H9 (cell line): ENCODE measurements at regions not wholly inside any gene's neighbourhood (a gene's known extent, or its start where the extent isn't known, plus 50 kb on each side); places are given as distances from the start of the nearest gene placed in this dataset.

Experiments
- DNase-seq: peaks from one replicate; pipeline ENCODE4 v3.0.0-alpha.2; 2017
- H2AFZ ChIP-seq: one replicate; pipeline ENCODE4 v1.6.1; 2013; ENCODE audit warnings: mild to moderate bottlenecking, low read length, control low read depth, moderate library complexity
- H2AK5ac ChIP-seq: 2 replicates; pipeline ENCODE4 v1.6.1; 2013; ENCODE audit warnings: low read length, control low read depth, mixed read lengths; ENCODE audit not compliant: insufficient read length
- H2BK120ac ChIP-seq: one replicate; pipeline ENCODE4 v1.6.1; 2013; ENCODE audit warnings: low read depth, mild to moderate bottlenecking, low read length, control low read depth, inconsistent platforms; ENCODE audit not compliant: poor library complexity, severe bottlenecking
- H2BK12ac ChIP-seq: 2 replicates; pipeline ENCODE4 v1.6.1; 2013; ENCODE audit warnings: low read length, control low read depth, mixed read lengths, low read depth; ENCODE audit not compliant: insufficient read length
- H2BK15ac ChIP-seq: 2 replicates; pipeline ENCODE4 v1.6.1; 2013; ENCODE audit warnings: low read depth, low read length, control low read depth
- H2BK20ac ChIP-seq: one replicate; pipeline ENCODE4 v1.6.1; 2013; ENCODE audit warnings: low read depth, mild to moderate bottlenecking, low read length, control low read depth, inconsistent platforms; ENCODE audit not compliant: poor library complexity, severe bottlenecking
- H2BK5ac ChIP-seq: 2 replicates; pipeline ENCODE4 v1.6.1; 2013; ENCODE audit warnings: low read length, control low read depth, mixed read lengths; ENCODE audit not compliant: insufficient read length
- H3K14ac ChIP-seq: 2 replicates; pipeline ENCODE4 v1.6.1; 2013; ENCODE audit warnings: low read length, control low read depth; ENCODE audit not compliant: insufficient read depth
- H3K18ac ChIP-seq: 2 replicates; pipeline ENCODE4 v1.6.1; 2013; ENCODE audit warnings: low read depth, mild to moderate bottlenecking, mixed read lengths, low read length, control low read depth; ENCODE audit not compliant: insufficient read length
- H3K23ac ChIP-seq: 2 replicates; pipeline ENCODE4 v1.6.1; 2013; ENCODE audit warnings: low read length, control low read depth, mixed read lengths, low read depth; ENCODE audit not compliant: insufficient read length
- H3K23me2 ChIP-seq: 2 replicates; pipeline ENCODE4 v1.6.1; 2013; ENCODE audit warnings: low read depth, mild to moderate bottlenecking, mixed read lengths, low read length, control low read depth; ENCODE audit not compliant: insufficient read length, poor library complexity, severe bottlenecking
- H3K27ac ChIP-seq: 2 replicates; pipeline ENCODE4 v1.5.1; 2013; ENCODE audit warnings: low read length, control low read depth, mixed read lengths, low read depth; ENCODE audit not compliant: insufficient read length
- H3K27me3 ChIP-seq: 2 replicates; pipeline ENCODE4 v1.6.1; 2013; ENCODE audit warnings: low read length, control low read depth, inconsistent platforms; ENCODE audit not compliant: insufficient read depth
- H3K4ac ChIP-seq: 2 replicates; pipeline ENCODE4 v1.6.1; 2013; ENCODE audit warnings: low read depth, mild to moderate bottlenecking, control low read depth, inconsistent platforms, low read length, moderate library complexity
- H3K4me1 ChIP-seq: 2 replicates; pipeline ENCODE4 v1.6.1; 2013; ENCODE audit warnings: low read length, control low read depth, inconsistent platforms; ENCODE audit not compliant: insufficient read depth
- H3K4me2 ChIP-seq: 2 replicates; pipeline ENCODE4 v1.6.1; 2013; ENCODE audit warnings: low read length, control low read depth, mixed read lengths; ENCODE audit not compliant: insufficient read length, insufficient read depth
- H3K56ac ChIP-seq: 2 replicates; pipeline ENCODE4 v1.6.1; 2013; ENCODE audit warnings: low read depth, mild to moderate bottlenecking, mixed read lengths, low read length, control low read depth; ENCODE audit not compliant: insufficient read length
- H3K79me1 ChIP-seq: 2 replicates; pipeline ENCODE4 v1.6.1; 2013; ENCODE audit warnings: low read depth, mild to moderate bottlenecking, moderate library complexity, low read length, control low read depth, inconsistent platforms; ENCODE audit not compliant: insufficient read depth, poor library complexity, severe bottlenecking
- H3K79me2 ChIP-seq: 2 replicates; pipeline ENCODE4 v1.6.1; 2013; ENCODE audit warnings: low read length, control low read depth, inconsistent platforms; ENCODE audit not compliant: insufficient read depth
- H3K9ac ChIP-seq: 2 replicates; pipeline ENCODE4 v1.6.1; 2013; ENCODE audit warnings: low read length, control low read depth, mixed read lengths; ENCODE audit not compliant: insufficient read length; ENCODE audit errors: extremely low read depth
- H3K9me3 ChIP-seq: one replicate; pipeline ENCODE4 v1.6.1; 2013; ENCODE audit warnings: low read depth, low read length, inconsistent platforms; ENCODE audit not compliant: control insufficient read depth
- H3T11ph ChIP-seq: one replicate; pipeline ENCODE4 v1.6.1; 2013; ENCODE audit warnings: mild to moderate bottlenecking, low read length, control low read depth, inconsistent platforms
- H4K20me1 ChIP-seq: one replicate; pipeline ENCODE4 v1.6.1; 2013; ENCODE audit not compliant: control insufficient read depth, insufficient read length, insufficient read depth
- H4K5ac ChIP-seq: 2 replicates; pipeline ENCODE4 v1.6.1; 2013; ENCODE audit warnings: low read depth, mild to moderate bottlenecking, mixed read lengths, low read length, control low read depth; ENCODE audit not compliant: insufficient read length
- H4K8ac ChIP-seq: replicated peaks from 2 replicates; pipeline ENCODE4 v1.6.1; 2013; ENCODE audit warnings: low read length, control low read depth, mixed read lengths, low read depth; ENCODE audit not compliant: insufficient read length
- H4K91ac ChIP-seq: 2 replicates; pipeline ENCODE4 v1.6.1; 2013; ENCODE audit warnings: low read depth, mild to moderate bottlenecking, moderate library complexity, mixed read lengths, low read length, control low read depth; ENCODE audit not compliant: insufficient read length
- H3K27ac Mint-ChIP-seq, 3 experiments: 2 replicates in 2 of 3; 3 replicates in 1 of 3; pipeline ENCODE4 v1.8.0; 2020 to 2021; ENCODE audit warnings: mixed read lengths in 3 of 3, mild to moderate bottlenecking in 1 of 3, moderate library complexity in 1 of 3
- H3K27me3 Mint-ChIP-seq: 2 replicates; pipeline ENCODE4 v1.8.0; 2021; ENCODE audit warnings: low read depth, mild to moderate bottlenecking, moderate library complexity, mixed read lengths
- H3K36me3 Mint-ChIP-seq, 3 experiments: 2 replicates in 2 of 3; 3 replicates in 1 of 3; pipeline ENCODE4 v1.8.0; 2020 to 2021; ENCODE audit warnings: low read depth in 3 of 3, mixed read lengths in 3 of 3; ENCODE audit not compliant: insufficient read depth in 1 of 3
- H3K4me1 Mint-ChIP-seq, 2 experiments: 2 replicates each; pipeline ENCODE4 v1.8.0; 2020; ENCODE audit warnings: mixed read lengths in 2 of 2
- H3K4me3 Mint-ChIP-seq, 2 experiments: 2 replicates in 1 of 2; 3 replicates in 1 of 2; pipeline ENCODE4 v1.8.0; 2020 to 2021; ENCODE audit warnings: mild to moderate bottlenecking in 2 of 2, mixed read lengths in 2 of 2, moderate library complexity in 1 of 2
- H3K9me3 Mint-ChIP-seq, 2 experiments: 2 replicates in 1 of 2; 3 replicates in 1 of 2; pipeline ENCODE4 v1.8.0; 2020; ENCODE audit warnings: mild to moderate bottlenecking in 2 of 2, mixed read lengths in 2 of 2, moderate library complexity in 1 of 2
- WGBS: extraction: QIAGEN DNeasy Blood & Tissue Kit; methylation state at CpG from one replicate; pipeline ENCODE4 v1.1.7; 2013; ENCODE audit warnings: missing lambda C conversion rate, low lambda C conversion rate, mixed read lengths; ENCODE audit not compliant: insufficient read length; ENCODE audit errors: extremely low coverage; 5-methylcytosine and 5-hydroxymethylcytosine counted together
- TF ChIP-seq, protein P1 (sequence below): fragments of 200-600 bp; sonication (generic); conservative IDR thresholded peaks from 3 replicates; pipeline ENCODE4 v1.8.0; 2021; ENCODE audit warnings: antibody characterized with exemption, mild to moderate bottlenecking

DNA sequence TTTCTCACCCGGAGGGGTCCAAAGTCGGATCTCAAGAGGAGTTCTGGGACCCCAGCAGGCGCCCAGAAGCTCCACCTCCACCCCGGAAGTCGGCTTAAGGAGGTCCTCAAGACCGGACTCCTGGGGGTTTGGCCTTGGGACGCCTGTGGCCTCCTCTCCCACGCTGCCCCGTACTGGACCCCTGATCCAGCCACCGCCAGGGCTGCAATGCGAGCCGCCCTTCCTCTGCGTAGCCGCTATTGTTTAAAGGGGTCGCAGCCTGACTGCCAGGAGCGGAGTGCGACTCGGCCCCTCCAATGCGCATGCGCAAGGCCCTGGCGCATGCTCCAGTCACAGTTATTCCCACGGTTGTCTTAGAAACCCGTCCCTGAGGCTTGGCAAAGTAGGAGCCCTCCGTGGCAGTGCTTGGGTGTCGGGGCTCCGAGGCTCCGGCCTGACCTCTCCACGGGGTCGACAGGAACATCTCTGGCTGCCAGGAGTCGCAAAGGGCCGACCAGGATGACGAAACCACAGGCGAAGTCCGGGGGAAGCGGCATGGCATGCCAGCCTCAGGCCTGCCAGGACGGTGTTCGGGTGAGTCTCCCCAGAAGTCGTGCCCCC, 719.0 kb downstream of the KCNJ18 start:
- Histone ChIP-seq H3K18ac (no peak overlapping the region), H2AK5ac (no peak overlapping the region), H2BK15ac (no peak overlapping the region), H3K27me3 (no peaks in the 10 kb centered on the region), H2BK5ac (no peak overlapping the region), H3K79me1 (no peaks in the 10 kb centered on the region), H3K79me2 (no peaks in the 10 kb centered on the region), H3K56ac (no peak overlapping the region), H3K14ac (no peak overlapping the region), H4K20me1 (no peaks in the 10 kb centered on the region), H4K91ac (no peak overlapping the region), H3T11ph (no peak overlapping the region), H3K9ac (no peak overlapping the region), H2BK20ac (no peak overlapping the region), H3K4me1 (no peaks in the 10 kb centered on the region), H3K23ac (no peak overlapping the region), H3K4ac (no peak overlapping the region), H2BK12ac (no peak overlapping the region), H2BK120ac (no peak overlapping the region), H4K8ac (no peak overlapping the region), H4K5ac (no peak overlapping the region), H3K4me2 (no peak overlapping the region), H3K9me3 (peaks cover 51% of the 10 kb centered on the region), H3K23me2 (no peaks in the 10 kb centered on the region), H2AFZ (no peak overlapping the region), H3K27ac (no peak overlapping the region)
- no peak overlapping the region for H3K4me3 Mint-ChIP-seq
- H3K9me3 Mint-ChIP-seq, result peaks cover 71 to 74% of the 10 kb centered on the region in 2 experiments
- no peak for DNase-seq
- no peaks in the 10 kb centered on the region for H3K4me1 Mint-ChIP-seq
- peaks cover 6% of the 10 kb centered on the region for H3K27me3 Mint-ChIP-seq
- no CpG with 5 or more reads among the region's 38 CpGs for WGBS
- no peak overlapping the region for H3K27ac Mint-ChIP-seq
- H3K36me3 Mint-ChIP-seq, result peaks cover 14 to 30% (median 24%) of the 10 kb centered on the region in 3 experiments
- TF ChIP-seq, protein P1, sequence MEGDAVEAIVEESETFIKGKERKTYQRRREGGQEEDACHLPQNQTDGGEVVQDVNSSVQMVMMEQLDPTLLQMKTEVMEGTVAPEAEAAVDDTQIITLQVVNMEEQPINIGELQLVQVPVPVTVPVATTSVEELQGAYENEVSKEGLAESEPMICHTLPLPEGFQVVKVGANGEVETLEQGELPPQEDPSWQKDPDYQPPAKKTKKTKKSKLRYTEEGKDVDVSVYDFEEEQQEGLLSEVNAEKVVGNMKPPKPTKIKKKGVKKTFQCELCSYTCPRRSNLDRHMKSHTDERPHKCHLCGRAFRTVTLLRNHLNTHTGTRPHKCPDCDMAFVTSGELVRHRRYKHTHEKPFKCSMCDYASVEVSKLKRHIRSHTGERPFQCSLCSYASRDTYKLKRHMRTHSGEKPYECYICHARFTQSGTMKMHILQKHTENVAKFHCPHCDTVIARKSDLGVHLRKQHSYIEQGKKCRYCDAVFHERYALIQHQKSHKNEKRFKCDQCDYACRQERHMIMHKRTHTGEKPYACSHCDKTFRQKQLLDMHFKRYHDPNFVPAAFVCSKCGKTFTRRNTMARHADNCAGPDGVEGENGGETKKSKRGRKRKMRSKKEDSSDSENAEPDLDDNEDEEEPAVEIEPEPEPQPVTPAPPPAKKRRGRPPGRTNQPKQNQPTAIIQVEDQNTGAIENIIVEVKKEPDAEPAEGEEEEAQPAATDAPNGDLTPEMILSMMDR, result no peak
